ENCODE measurements at regions not wholly inside any gene's neighbourhood (a gene's known extent, or its start where the extent isn't known, plus 50 kb on each side); places are given as distances from the start of the nearest gene placed in this dataset.
"Not testable (repeated sequence)": the region's sequence is repeated elsewhere in the genome, so short reads cannot be mapped to it uniquely, and the experiment has no call there.

GRCh38 chr4:161287678-161288352 is 876.0 kb downstream of the FSTL5 start:
- TF ChIP-seq CTCF (IDR thresholded peaks at IDR 0.05; ENCODE audit: low read depth, low read length): no peak
- no peak for DNase-seq (ENCODE audit: extremely low read depth, low read depth)

- no peak for TF ChIP-seq CTCF (IDR thresholded peaks at IDR 0.05; ENCODE audit: low read depth, low read length)
- DNase-seq (ENCODE audit: extremely low read depth, low read depth): no peak
These were observed 878.3 kb downstream of the FSTL5 start for GRCh38 chr4:161285461-161285860.

GRCh38 chr4:161280929-161281328 is 882.9 kb downstream of the FSTL5 start:
- TF ChIP-seq CTCF (IDR thresholded peaks at IDR 0.05; ENCODE audit: low read depth, low read length): no peak
- no peak for DNase-seq (ENCODE audit: extremely low read depth, low read depth)

GRCh38 chr4:161279095-161279494 is 884.7 kb downstream of the FSTL5 start:
- TF ChIP-seq CTCF (IDR thresholded peaks at IDR 0.05; ENCODE audit: low read depth, low read length): no peak
- no peak for DNase-seq (ENCODE audit: extremely low read depth, low read depth)

GRCh38 chr4:161277150-161277787 is 886.5 kb downstream of the FSTL5 start:
- DNase-seq (ENCODE audit: extremely low read depth, low read depth): not testable (repeated sequence)

GRCh38 chr4:161273607-161274006 is 890.2 kb downstream of the FSTL5 start:
- no peak for DNase-seq (ENCODE audit: extremely low read depth, low read depth)
- no peak for TF ChIP-seq CTCF (IDR thresholded peaks at IDR 0.05; ENCODE audit: low read depth, low read length)

GRCh38 chr4:161260819-161261218 is 903.0 kb downstream of the FSTL5 start:
- no peak for TF ChIP-seq CTCF (IDR thresholded peaks at IDR 0.05; ENCODE audit: low read depth, low read length)
- DNase-seq (ENCODE audit: extremely low read depth, low read depth): no peak

GRCh38 chr4:161256716-161257115 is 907.1 kb downstream of the FSTL5 start:
- no peak for TF ChIP-seq CTCF (IDR thresholded peaks at IDR 0.05; ENCODE audit: low read depth, low read length)
- DNase-seq (ENCODE audit: extremely low read depth, low read depth): no peak

Measured in AG09319 (cell line).